ENCODE measurements at regions not wholly inside any gene's neighbourhood (a gene's known extent, or its start where the extent isn't known, plus 50 kb on each side); places are given as distances from the start of the nearest gene placed in this dataset.
A peak's percentile ranks its signal among the peaks of the same experiment; 100 is the strongest.

GRCh38 chr15:70308011-70308734 is 210.5 kb upstream of the TLE3 start (continued):
- TF ChIP-seq REST (IDR thresholded peaks at IDR 0.05; ENCODE audit: low read depth, low read length) (no peak), ESRRA (IDR thresholded peaks at IDR 0.05; ENCODE audit: low read length) (peak; percentile 55; the same call in 1 of the 2 replicates), ATF7 (IDR thresholded peaks at IDR 0.05; ENCODE audit: low read depth) (peak; percentile 61), BCL11A (IDR thresholded peaks at IDR 0.05; ENCODE audit: low read depth, low read length) (peak; percentile 47; the same call in 1 of the 2 replicates), PAX5 (IDR thresholded peaks at IDR 0.05; ENCODE audit: borderline replicate concordance, low read depth, low read length) (no peak), ZBTB4 (CRISPR knock-in tag; IDR thresholded peaks at IDR 0.05) (no peak), BMI1 (IDR thresholded peaks at IDR 0.05; ENCODE audit: borderline replicate concordance) (no peak; the same call in 1 of the 2 replicates), ZNF384 (IDR thresholded peaks at IDR 0.05; ENCODE audit: borderline replicate concordance, low read depth, low read length) (no peak), KLF5 (IDR thresholded peaks at IDR 0.05; ENCODE audit: partially characterized antibody) (no peak), SPI1 (IDR thresholded peaks at IDR 0.05; ENCODE audit: borderline replicate concordance, insufficient read depth, low read depth, low read length) (peak; percentile 77), CHD4 (IDR thresholded peaks at IDR 0.05) (no peak)
